Left lung (tissue), 4 donors: ENCODE measurements at regions not wholly inside any gene's neighbourhood (a gene's known extent, or its start where the extent isn't known, plus 50 kb on each side); places are given as distances from the start of the nearest gene placed in this dataset.
"Not testable (repeated sequence)": the region's sequence is repeated elsewhere in the genome, so short reads cannot be mapped to it uniquely, and the experiment has no call there.

Experiments used
- ATAC-seq: fragments of 200-7000 bp; cut with Tn5 transposase; one replicate; pipeline ENCODE4 v1.9.1; 2020; ENCODE audit warnings: moderate library complexity
- DNase-seq, 4 donors: peaks; one replicate each; pipeline ENCODE4 v3.0.0-alpha.2; 2013 to 2020
- H3K27ac ChIP-seq, 2 donors: fragments of 200-600 bp; sonication (generic) in 1 of 2; one replicate each; pipeline versions ENCODE4 v1.5.0 to v1.8.0; 2020 to 2021
- H3K27me3 ChIP-seq, 2 donors: fragments of 200-600 bp; sonication (generic) in 1 of 2; one replicate each; pipeline versions ENCODE4 v1.5.0 to v1.8.0; 2020 to 2021
- H3K36me3 ChIP-seq, 2 donors: fragments of 200-600 bp; sonication (generic) in 1 of 2; one replicate each; pipeline versions ENCODE4 v1.5.0 to v1.8.0; 2020 to 2021
- H3K4me1 ChIP-seq, 2 donors: fragments of 200-600 bp; one replicate each; pipeline ENCODE4 v1.8.0; 2021
- H3K4me3 ChIP-seq, 2 donors: fragments of 200-600 bp; sonication (generic) in 1 of 2; one replicate each; pipeline versions ENCODE4 v1.5.0 to v1.8.0; 2020 to 2021; ENCODE audit warnings: mild to moderate bottlenecking in 1 of 2
- H3K9me3 ChIP-seq, 2 donors: fragments of 200-600 bp; sonication (generic) in 1 of 2; one replicate each; pipeline versions ENCODE4 v1.5.0 to v1.8.0; 2020 to 2021
- intact Hi-C, 2 donors: fragments of 100-400 bp; cut with DNase I; formaldehyde crosslinking; loops; one replicate each; pipeline versions ENCODE4 v1.11.2 to v1.14.2; 2022
- donor health status: DM: no; HTN: yes; CAD: no.
- donor health status: DM: no; HTN: no; CAD: no.

DNA sequence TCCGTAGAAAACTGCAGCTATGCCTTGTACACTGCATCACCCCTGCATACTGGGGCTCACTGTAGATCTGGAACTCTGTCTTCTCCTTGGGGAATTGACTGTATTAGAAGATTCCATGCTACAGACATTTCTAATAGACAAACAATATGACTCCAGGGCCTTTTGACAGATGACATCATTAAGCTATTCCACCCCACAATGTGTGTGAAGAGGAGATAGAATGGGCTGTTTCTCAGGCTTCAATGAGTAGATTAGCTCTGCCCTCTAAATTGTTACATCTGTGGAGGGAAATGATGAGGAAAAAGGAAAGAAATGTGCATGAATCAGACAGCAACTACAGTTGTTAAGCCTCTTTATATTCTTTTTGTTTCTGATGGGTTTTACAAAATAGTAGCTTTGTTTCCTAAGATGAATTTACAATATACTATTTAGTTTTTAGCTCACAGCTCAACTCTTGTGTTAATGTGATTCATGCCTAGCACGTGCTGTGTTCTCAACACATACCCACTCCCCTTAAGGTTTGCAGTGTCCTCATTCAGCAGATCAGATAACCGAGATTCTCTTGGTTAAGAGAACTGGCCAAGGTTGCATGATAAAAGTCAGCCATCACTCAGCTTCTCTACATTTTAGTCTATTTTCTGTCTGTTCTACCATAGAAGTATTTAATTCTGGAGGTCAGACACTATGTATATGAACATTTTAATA, 281.6 kb upstream of the NBPF12 start:
- H3K36me3 ChIP-seq, ATAC-seq, DNase-seq, H3K9me3 ChIP-seq, intact Hi-C loops, H3K27ac ChIP-seq, H3K4me3 ChIP-seq, H3K4me1 ChIP-seq, H3K27me3 ChIP-seq: not testable (repeated sequence)

DNA sequence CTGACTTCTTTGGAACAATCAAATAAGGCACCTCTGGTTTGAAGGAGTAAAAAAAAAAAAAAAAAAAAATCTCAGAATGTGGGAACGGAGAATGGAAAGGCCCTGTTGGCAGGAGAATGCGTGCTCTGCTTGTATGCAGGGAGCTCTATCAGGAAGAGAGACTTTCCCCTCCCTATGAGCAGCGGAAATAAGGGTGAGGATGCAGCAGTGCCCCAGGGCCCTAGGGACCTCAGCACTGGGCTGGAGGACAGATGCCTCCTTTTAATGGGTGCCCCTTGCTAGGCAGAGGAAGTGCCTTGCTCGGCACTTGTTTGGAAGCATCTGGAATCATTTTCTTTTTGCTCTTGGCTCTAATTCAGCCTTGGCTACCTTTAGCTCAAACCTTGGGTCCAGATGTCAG, 283.4 kb upstream of the NBPF12 start:
- H3K27me3 ChIP-seq, ATAC-seq, DNase-seq, H3K36me3 ChIP-seq, H3K9me3 ChIP-seq, H3K4me1 ChIP-seq, H3K4me3 ChIP-seq, H3K27ac ChIP-seq, intact Hi-C loops: not testable (repeated sequence)

DNA sequence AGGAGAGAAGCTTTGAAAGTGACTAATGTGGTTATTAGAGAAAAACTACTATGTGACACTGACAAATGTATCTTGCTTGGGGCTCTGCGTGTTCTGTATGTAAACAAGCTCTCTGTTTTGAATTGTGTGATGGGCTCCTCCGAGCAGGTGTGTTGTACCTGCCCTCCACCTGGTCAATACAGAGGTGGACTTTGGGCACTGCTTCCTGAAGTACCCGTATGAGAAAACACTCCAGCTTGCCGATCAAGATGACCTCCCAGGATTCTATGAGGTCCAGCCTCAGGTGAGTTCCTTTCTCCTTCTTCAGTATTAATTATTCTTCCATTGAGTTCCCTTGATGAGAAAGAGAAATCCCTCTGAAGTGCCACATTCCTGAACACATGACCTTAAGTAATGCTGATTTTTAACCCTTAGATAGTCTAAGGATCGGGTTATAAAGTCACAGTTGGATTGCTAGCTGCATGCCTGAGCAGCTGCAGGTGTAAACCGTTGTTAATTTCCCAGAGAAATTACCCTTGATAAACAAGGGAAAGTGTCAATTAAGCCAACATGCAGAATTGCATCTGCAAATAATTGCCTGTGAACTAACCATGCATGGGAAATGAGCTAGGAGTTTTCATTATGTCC, 292.0 kb upstream of the NBPF12 start:
- H3K4me3 ChIP-seq, H3K4me1 ChIP-seq, H3K27ac ChIP-seq, ATAC-seq, intact Hi-C loops, DNase-seq, H3K9me3 ChIP-seq, H3K36me3 ChIP-seq, H3K27me3 ChIP-seq: not testable (repeated sequence)

DNA sequence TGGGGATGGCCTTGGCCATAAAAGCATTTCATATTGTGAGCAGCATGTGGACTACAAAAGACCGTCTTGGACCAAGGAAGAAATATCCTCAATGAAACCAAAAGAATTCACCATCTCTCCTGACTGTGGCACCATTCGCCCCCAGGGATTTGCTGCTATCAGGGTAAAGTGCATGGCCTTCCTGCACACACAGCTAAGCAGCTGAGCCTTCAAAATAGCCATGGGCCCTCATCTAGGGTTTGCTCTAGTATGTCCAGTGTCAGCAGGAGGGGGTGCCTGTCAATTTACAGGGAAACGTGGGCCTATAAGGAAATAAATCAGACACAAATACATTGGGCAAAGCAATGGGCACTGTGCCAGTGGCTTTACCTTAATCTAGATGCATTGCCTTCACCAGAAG, 296.6 kb upstream of the NBPF12 start:
- H3K27me3 ChIP-seq, ATAC-seq, DNase-seq: not testable (repeated sequence)

DNA sequence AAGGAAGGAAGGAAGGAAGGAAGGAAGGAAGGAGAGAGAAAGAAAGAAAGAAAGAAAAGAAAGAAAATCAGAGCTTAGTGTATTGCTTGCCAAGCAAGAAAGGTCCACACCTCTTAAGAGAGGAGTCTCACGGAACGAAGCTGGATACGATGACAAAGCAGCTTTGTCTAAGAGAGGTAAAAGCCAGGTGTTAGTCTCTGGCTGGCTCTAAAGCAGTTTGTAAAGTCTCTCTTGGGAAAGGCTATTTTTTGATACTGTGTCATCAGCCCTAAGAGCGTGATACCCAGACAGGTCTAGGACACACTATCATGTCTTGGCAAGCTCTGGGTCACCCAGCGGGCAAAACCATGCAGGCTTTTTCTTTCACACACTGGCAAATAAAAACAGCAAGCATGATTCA, 297.5 kb upstream of the NBPF12 start:
- H3K27ac ChIP-seq, H3K27me3 ChIP-seq, H3K4me1 ChIP-seq, H3K4me3 ChIP-seq, H3K9me3 ChIP-seq, DNase-seq, intact Hi-C loops, H3K36me3 ChIP-seq, ATAC-seq: not testable (repeated sequence)

More for the DNA sequence above, 296.6 kb upstream of the NBPF12 start:
- H3K9me3 ChIP-seq, H3K4me1 ChIP-seq, intact Hi-C loops, H3K36me3 ChIP-seq, H3K27ac ChIP-seq, H3K4me3 ChIP-seq: not testable (repeated sequence)

DNA sequence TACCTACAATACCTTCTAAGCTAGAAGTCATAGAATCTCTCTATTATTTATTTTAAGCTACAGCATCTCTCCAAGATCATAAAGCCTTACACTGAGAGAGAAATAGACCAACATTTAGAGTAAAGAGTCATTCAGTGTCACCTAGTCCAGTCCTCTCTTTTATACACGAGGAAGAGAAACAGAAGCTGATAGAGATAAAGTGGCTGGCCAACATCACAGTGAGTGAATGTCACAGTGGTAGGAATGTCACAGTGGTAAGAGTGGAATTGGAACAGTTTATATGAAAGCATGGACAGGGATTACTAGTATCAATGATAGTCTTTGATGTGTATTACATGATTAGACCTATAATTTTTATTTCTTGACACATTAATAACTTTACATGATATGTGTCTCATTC, 307.8 kb upstream of the NBPF12 start:
- H3K4me3 ChIP-seq, H3K27me3 ChIP-seq, H3K27ac ChIP-seq, intact Hi-C loops, DNase-seq, ATAC-seq, H3K9me3 ChIP-seq, H3K36me3 ChIP-seq, H3K4me1 ChIP-seq: not testable (repeated sequence)

DNA sequence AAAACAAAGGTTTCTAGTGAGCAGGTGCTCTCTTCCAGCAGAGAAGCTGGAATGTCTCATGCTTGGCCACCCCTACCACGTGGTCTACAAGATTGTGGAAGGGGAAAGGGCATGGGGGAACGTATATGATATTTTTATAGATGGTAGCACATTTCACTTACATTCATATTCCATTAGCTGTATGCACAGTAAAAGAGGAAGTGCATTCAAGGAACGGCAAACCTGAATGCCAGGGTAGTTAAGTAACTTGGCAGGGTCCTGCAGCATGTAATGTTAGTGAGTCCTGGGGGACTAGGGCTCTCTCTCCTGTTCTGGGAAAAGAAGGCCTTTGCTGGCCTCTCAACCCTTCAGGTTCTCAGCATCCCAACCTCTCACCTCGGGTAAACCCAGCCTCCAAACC, 319.5 kb upstream of the NBPF12 start:
- H3K9me3 ChIP-seq, H3K27me3 ChIP-seq, H3K4me3 ChIP-seq, H3K27ac ChIP-seq, H3K36me3 ChIP-seq, DNase-seq, H3K4me1 ChIP-seq, intact Hi-C loops, ATAC-seq: not testable (repeated sequence)

DNA sequence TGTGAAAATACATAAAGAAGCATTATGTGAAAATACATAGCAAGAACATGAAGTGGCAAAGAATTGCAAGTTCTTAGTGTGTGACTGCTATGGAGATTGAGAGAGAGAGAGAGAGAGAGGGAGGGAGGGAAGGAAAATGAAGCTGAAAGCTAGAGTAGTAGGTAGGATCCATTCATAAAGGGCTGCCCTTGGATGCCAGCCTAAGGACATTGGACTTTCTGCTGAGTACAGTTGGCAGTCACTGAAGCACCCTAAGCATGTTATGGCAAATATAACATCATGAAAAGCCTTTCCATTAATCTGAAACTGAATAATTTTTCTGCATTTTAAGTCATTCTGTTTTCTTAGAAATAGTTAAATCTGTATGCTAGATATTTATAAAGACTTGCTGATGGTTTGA, 333.4 kb upstream of the NBPF12 start:
- intact Hi-C loops, H3K4me1 ChIP-seq, ATAC-seq, H3K4me3 ChIP-seq, H3K9me3 ChIP-seq, DNase-seq, H3K27ac ChIP-seq, H3K27me3 ChIP-seq, H3K36me3 ChIP-seq: not testable (repeated sequence)

DNA sequence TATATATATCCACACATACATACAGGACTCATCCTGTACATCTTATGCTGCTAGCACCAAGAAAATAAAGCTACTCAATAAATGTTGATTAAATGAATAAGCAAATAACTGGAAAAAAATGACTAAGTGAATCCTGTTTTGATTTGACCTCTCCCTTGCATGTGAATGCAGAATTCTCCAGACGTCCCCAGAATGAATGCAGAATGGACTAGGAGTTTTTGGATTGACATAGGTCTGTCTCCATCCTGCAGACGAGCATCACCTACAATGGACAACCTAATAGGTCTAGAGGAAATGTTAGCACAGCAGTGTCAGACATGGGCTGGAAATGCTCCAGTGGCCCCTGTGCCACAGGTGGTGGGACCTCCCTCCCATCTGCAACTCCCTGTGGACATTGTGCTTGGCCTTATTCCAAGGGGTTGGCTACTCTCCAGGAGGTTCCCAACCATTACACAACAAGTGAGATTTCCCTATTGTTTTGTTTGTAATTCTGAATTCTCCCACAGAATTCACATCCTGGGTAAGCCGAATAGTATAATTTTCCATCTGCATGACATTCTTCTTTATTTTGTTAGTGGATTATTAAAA, 337.3 kb upstream of the NBPF12 start:
- H3K36me3 ChIP-seq, ATAC-seq, H3K4me1 ChIP-seq, intact Hi-C loops, H3K9me3 ChIP-seq, H3K27me3 ChIP-seq, DNase-seq, H3K27ac ChIP-seq, H3K4me3 ChIP-seq: not testable (repeated sequence)

DNA sequence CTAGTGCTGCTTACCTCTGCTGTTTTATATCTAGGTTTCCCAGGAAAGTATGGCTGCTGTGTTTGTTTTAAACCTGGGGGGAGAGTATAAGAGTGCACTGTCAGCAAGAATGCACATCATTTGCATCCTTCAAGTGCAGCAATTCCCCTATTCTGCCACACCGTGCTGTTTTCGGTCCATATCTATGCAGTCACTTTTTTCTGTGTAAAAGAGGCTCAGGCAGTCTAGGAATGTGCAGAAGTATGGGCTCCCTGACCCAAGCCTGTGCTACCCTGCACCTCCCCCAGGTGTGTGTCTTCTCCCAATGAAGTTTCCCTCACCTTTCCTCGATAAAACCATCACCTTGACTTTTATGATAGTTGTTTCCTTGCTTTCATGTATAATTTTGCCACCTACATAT, 338.2 kb upstream of the NBPF12 start:
- H3K27me3 ChIP-seq, intact Hi-C loops, ATAC-seq, DNase-seq, H3K9me3 ChIP-seq, H3K4me1 ChIP-seq, H3K27ac ChIP-seq, H3K36me3 ChIP-seq, H3K4me3 ChIP-seq: not testable (repeated sequence)

DNA sequence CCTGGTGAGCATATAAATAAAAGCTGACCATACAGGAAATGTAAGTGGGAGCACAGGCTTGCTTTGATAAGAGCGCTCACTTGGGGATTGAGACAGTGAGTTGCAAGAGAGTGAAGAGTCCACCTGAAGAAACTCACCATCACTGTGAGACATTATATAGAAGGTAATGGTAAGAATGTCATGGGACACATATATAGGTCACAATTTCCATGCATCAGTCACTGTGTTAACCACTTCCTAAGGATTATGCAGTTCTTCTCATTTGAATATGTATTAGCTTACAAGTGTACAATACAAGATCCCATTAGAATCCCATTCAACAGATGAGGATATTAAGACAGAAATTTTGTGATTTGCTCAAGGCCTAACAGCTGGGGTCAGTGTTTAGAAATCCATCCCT, 352.4 kb upstream of the NOTCH2NLA start:
- intact Hi-C loops, H3K4me3 ChIP-seq, H3K27me3 ChIP-seq, ATAC-seq, H3K36me3 ChIP-seq, H3K27ac ChIP-seq, H3K9me3 ChIP-seq, DNase-seq, H3K4me1 ChIP-seq: not testable (repeated sequence)

DNA sequence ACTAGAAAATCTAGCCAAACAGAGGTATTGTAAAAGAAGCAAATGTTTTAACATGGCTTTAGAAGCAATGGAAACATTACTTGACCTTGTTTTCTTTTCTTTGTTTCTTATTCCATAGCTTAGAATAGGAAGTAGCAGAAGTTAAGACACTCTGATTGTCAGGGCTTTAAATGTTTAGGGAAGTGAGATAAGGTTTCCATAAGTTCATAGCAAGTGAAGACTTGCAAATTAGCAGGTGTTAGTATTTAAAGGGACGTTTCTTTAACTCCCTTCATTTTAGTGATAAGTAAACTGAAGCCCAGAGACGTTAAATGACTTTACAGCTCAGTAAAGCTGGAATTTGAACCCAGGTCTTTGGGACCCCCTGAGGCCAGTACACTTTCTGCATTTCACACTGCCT, 338.7 kb upstream of the NOTCH2NLA start:
- H3K36me3 ChIP-seq, H3K27ac ChIP-seq, H3K27me3 ChIP-seq, intact Hi-C loops, ATAC-seq, H3K4me3 ChIP-seq, H3K4me1 ChIP-seq, DNase-seq, H3K9me3 ChIP-seq: not testable (repeated sequence)

DNA sequence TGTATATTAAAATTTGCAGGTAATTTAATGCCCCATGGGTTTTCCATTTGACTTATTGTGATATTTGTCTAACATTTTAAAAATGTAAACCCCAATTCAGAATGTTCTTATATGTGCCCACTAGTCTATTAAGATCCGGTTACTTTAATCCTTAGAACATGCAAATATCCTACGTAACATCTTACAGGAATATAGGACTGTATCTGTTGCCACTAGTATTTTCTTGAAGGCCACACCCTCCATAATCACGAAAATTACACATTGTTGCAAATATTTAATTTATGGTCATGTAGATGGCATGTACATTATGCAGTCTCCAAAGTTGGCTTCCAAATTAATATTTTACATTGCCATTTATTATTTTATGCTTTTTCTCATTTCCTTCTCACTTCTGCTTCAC, 329.2 kb upstream of the NOTCH2NLA start:
- H3K27me3 ChIP-seq, H3K4me1 ChIP-seq, intact Hi-C loops, H3K27ac ChIP-seq, ATAC-seq, H3K36me3 ChIP-seq, H3K4me3 ChIP-seq, H3K9me3 ChIP-seq, DNase-seq: not testable (repeated sequence)

DNA sequence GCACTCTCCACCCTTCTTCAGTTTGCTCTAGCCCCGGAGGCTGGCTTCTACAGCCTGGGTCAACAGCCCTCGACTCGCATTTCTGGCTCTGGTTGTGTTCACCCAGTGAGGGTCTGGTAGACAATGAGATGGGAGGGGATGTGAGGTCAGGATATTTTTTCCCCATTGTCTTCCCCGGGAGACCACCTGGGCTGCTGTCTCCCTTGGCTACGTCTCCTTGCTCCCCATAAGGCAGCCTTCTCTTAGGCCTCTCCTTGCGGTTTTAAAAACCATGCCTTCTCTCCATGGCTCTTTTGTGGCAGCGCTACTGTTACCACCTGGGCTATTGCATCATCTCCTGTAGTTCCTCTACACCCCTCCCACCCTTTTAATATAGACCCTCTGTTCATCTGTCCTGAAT, 327.6 kb upstream of the NOTCH2NLA start:
- H3K27ac ChIP-seq, H3K27me3 ChIP-seq, H3K4me3 ChIP-seq, ATAC-seq, H3K9me3 ChIP-seq, H3K36me3 ChIP-seq, DNase-seq, H3K4me1 ChIP-seq, intact Hi-C loops: not testable (repeated sequence)
